HUES48 (cell line): ENCODE measurements at regions not wholly inside any gene's neighbourhood (a gene's known extent, or its start where the extent isn't known, plus 50 kb on each side); places are given as distances from the start of the nearest gene placed in this dataset.

ENCODE experiments used
- H3K27ac ChIP-seq: one replicate; pipeline ENCODE4 v1.7.0; 2013; ENCODE audit warnings: low read depth, low read length, inconsistent platforms
- H3K27me3 ChIP-seq: 2 replicates; pipeline ENCODE4 v1.6.1; 2013; ENCODE audit warnings: mild to moderate bottlenecking, low read length; ENCODE audit not compliant: control insufficient read depth, insufficient read depth
- H3K36me3 ChIP-seq: 2 replicates; pipeline ENCODE4 v1.6.1; 2013; ENCODE audit warnings: low read length; ENCODE audit not compliant: control insufficient read depth, insufficient read depth
- H3K4me1 ChIP-seq: 2 replicates; pipeline ENCODE4 v1.6.1; 2013; ENCODE audit warnings: mild to moderate bottlenecking, low read length; ENCODE audit not compliant: control insufficient read depth, insufficient read depth
- H3K4me3 ChIP-seq: 2 replicates; pipeline ENCODE4 v1.5.1; 2013; ENCODE audit warnings: mild to moderate bottlenecking, low read depth, low read length
- H3K9ac ChIP-seq: 2 replicates; pipeline ENCODE4 v1.6.1; 2013; ENCODE audit warnings: mild to moderate bottlenecking, low read depth, low read length, moderate library complexity
- H3K9me3 ChIP-seq: 2 replicates; pipeline ENCODE4 v1.6.1; 2013; ENCODE audit warnings: low read length; ENCODE audit not compliant: control insufficient read depth, insufficient read depth

DNA sequence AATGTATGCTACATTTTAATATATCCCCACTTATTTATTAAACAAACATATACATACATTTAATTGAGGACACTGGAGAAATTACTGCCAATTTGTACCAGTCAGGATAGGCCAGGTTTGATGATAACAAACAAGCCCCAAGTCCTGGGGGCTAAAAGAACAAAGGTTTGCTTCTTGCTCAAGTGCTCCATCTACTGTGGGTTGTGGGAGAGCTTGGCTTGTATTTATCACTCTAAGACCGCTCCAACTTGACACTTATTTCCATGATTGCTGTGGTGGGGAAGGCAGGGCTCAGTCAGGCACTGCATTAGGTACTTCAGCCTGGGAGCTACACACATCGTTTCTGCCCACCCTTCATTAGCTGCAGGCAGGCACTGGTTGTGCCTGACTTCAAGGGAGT, 136.6 kb upstream of the ZNF32 start:
- H3K27me3 ChIP-seq: no peaks in the 10 kb centered on the region
- H3K4me3 ChIP-seq: no peak overlapping the region
- no peaks in the 10 kb centered on the region for H3K9me3 ChIP-seq

DNA sequence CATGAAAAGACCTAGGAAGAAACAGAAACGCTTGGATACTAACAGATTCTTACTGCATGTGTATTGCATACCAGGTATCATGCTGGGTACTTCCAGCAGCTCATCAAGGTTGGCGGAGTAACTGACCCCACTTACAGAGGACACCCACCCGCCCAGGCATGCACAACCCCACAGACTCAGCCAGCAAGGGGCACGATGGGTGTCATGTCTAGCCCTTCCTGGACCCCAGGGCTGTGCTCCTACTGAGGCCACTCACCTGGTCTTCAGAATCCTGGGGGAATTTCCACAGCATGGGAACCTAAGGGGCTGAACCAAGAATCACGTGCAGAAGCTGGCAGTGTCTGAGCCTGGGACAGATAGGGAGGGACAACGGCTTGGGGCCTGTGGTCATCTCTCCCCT, 134.1 kb upstream of the ZNF32 start:
- Histone ChIP-seq H3K36me3 (no peaks in the 10 kb centered on the region), H3K27me3 (no peaks in the 10 kb centered on the region), H3K9me3 (no peaks in the 10 kb centered on the region), H3K27ac (no peak overlapping the region), H3K9ac (no peak overlapping the region), H3K4me1 (no peaks in the 10 kb centered on the region), H3K4me3 (no peak overlapping the region)

More for the DNA sequence above, 136.6 kb upstream of the ZNF32 start:
- Histone ChIP-seq H3K36me3 (no peaks in the 10 kb centered on the region), H3K27ac (no peak overlapping the region), H3K9ac (no peak overlapping the region), H3K4me1 (no peaks in the 10 kb centered on the region)

DNA sequence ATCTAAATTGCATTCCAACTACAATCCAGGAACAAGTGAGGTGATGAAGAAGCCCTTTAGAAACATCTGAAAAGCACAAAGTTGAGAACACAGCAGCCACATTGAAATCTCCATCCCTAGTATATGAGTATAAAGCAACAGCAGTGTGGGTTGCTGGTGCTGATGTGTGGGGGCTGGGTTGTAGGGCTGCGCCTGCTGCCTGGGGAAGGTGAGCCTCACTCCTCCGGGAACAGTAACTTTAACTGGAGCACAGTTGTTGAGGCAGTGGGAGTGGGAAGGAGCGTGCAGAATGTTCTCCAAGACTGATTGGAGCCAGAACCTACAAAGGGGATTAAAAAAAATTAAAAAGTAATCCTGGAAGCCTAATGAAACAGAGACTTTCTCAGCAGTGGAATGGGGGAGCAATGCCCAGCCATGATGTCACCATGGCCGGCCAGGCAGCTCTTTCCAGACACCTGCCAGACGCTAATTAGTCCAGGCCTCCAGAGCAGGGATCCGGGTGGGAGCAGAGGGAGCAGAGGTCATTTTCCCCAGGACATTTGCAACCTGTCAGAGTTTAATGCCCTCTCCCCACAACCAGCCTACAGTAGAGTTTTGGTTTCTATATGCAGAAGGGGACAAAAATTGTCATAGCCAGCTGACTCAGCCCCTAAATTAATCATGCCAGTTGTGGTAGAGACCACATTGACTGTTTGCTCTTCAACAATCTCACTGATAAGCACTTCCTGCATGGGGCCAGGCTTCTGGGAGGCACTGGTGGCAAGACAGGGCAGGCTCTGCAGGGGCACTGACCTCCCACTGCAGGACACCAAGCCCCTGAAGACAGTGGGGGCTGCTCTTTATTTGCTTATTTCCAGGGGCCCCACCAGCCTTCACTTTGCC, 133.0 kb upstream of the ZNF32 start:
- Histone ChIP-seq H3K9ac (no peak overlapping the region), H3K9me3 (no peaks in the 10 kb centered on the region), H3K4me1 (no peaks in the 10 kb centered on the region), H3K27me3 (no peaks in the 10 kb centered on the region), H3K27ac (no peak overlapping the region), H3K36me3 (no peaks in the 10 kb centered on the region), H3K4me3 (no peak overlapping the region)

DNA sequence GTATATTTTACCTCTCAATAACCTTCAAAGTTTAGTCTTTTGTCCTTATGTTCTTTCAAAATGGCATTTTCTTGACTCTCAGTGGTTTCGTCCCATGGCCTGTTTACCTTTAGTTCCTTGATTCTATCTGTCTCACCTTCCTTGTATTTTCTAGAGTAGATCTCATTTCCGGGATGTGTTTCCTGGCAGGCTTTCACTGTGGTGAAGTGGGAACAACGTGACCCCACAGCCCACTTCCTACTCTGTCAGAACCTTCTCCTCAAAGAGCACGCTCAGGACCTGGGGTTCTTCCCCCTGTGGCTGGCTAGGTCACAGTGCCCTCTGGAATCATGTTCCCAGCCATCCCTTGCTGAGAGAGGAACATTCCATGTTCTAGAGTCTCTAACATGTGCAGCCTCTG, 129.9 kb upstream of the ZNF32 start:
- H3K36me3 ChIP-seq: no peaks in the 10 kb centered on the region
- H3K27ac ChIP-seq: no peak overlapping the region
- no peaks in the 10 kb centered on the region for H3K27me3 ChIP-seq
- no peaks in the 10 kb centered on the region for H3K4me1 ChIP-seq
- H3K9me3 ChIP-seq: no peaks in the 10 kb centered on the region
- H3K4me3 ChIP-seq: no peak overlapping the region
- no peak overlapping the region for H3K9ac ChIP-seq

DNA sequence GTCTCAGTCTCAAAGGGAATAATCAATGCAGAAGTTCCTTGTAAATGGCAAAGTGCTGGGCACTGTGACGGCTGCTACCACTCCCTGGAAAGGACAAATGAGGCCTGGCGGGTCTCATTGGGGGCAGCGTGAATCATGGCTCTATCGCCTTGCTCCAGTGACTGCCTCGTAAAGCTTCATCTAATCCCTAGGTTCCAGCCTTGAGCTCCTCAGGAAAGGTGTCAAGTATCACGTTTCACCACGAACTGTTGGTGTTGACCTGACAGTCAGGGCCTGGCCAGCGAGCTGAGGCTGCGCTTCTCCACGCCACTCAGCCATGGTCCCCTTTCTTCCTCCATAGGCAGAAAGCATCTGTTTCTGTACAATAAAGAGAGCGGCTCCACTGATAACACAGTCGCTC, 126.7 kb upstream of the ZNF32 start:
- Histone ChIP-seq H3K4me1 (no peaks in the 10 kb centered on the region), H3K9ac (no peak overlapping the region), H3K27me3 (no peaks in the 10 kb centered on the region), H3K36me3 (no peaks in the 10 kb centered on the region), H3K27ac (no peak overlapping the region), H3K9me3 (no peaks in the 10 kb centered on the region), H3K4me3 (no peak overlapping the region)

DNA sequence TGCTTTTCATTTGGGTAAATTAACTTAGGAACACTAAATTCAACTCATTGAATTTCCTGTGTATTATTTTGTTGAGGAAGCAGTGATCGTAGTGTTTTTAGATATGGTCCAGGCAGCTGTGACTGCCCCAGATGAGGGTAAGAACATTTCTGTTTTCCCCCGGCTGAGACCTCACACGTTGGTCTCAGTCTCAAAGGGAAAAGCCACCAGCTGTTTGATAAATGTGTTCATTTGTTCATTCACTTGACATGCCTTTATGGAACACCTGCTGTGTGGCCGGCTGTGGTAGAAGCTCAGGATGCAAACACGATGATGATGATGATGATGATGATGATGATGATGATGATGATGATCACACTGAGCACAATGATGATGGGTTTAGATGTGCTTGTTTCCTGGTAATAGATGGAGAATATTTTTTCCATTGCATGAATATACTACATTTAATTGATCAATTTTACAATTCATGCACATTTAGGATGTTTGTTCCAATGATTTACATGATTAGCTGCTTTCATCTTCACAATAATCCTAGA, 125.6 kb upstream of the ZNF32 start:
- no peaks in the 10 kb centered on the region for H3K9me3 ChIP-seq
- no peak overlapping the region for H3K27ac ChIP-seq
- no peak overlapping the region for H3K4me3 ChIP-seq
- H3K4me1 ChIP-seq: no peaks in the 10 kb centered on the region
- H3K9ac ChIP-seq: no peak overlapping the region
- H3K27me3 ChIP-seq: no peaks in the 10 kb centered on the region
- H3K36me3 ChIP-seq: no peaks in the 10 kb centered on the region

DNA sequence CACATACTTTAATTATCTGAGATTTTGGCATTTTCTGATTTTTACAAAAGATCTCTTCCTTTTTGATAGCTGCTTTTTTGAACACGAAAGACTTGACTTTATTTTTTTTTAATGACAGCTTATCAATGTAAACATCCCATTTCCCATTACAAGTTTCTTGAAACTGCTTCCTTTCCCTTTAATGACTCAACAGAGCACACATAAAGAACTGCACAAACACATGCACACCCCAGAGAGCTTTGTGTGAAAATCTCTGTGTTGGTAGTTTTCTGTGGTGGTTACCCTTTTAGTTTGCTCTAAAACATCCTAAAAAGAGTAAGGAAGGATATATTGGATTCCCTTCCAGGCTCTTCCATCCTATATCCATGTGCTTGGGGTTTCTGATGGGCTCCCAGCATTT, 125.1 kb upstream of the ZNF32 start:
- no peaks in the 10 kb centered on the region for H3K4me1 ChIP-seq
- no peak overlapping the region for H3K4me3 ChIP-seq
- no peaks in the 10 kb centered on the region for H3K36me3 ChIP-seq
- H3K27ac ChIP-seq: no peak overlapping the region
- no peak overlapping the region for H3K9ac ChIP-seq
- no peaks in the 10 kb centered on the region for H3K9me3 ChIP-seq
- no peaks in the 10 kb centered on the region for H3K27me3 ChIP-seq

DNA sequence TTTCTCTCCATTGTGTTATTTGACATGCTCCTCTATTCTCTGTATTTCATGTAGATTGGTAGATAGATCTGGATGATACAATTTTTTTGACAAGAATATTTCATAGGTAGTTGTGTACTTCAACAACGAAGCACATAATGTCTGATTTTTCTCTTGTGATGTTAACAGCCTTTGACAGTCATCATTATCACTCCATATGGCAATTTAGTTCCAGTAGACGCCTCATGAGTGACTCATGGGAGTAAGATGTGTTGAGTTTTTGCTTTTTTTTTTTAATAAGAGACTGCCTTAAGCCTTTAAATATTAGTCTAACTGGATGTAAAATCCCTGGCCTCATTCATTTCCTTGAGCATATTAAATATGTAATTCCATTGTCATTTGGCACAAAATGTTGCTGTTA, 123.5 kb upstream of the ZNF32 start:
- H3K9ac ChIP-seq: no peak overlapping the region
- no peaks in the 10 kb centered on the region for H3K4me1 ChIP-seq

DNA sequence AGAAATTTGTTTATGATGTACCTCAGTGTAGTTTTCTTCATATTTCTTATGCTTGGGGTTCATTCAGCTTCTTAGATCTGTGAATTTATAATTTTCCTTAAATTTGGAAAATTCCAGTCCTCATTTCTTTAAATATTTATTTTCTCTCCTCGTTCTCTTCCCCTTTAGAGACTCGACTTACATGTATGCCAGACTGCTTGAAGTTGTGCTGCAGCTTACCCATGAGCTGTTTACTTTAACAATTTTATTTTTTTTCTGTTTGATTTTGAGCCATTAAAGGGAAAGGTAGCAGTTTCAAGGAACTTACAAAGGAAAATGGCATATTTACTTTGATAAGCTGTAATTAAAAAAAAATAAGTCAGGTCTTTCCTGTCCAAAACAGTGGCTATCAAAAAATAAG, 123.0 kb upstream of the ZNF32 start:
- no peak overlapping the region for H3K9ac ChIP-seq
- no peaks in the 10 kb centered on the region for H3K36me3 ChIP-seq
- H3K27ac ChIP-seq: no peak overlapping the region
- no peak overlapping the region for H3K4me3 ChIP-seq
- no peaks in the 10 kb centered on the region for H3K4me1 ChIP-seq
- H3K27me3 ChIP-seq: no peaks in the 10 kb centered on the region
- no peaks in the 10 kb centered on the region for H3K9me3 ChIP-seq

More for the DNA sequence above, 123.5 kb upstream of the ZNF32 start:
- Histone ChIP-seq H3K27me3 (no peaks in the 10 kb centered on the region), H3K4me3 (no peak overlapping the region), H3K27ac (no peak overlapping the region), H3K36me3 (no peaks in the 10 kb centered on the region), H3K9me3 (no peaks in the 10 kb centered on the region)

DNA sequence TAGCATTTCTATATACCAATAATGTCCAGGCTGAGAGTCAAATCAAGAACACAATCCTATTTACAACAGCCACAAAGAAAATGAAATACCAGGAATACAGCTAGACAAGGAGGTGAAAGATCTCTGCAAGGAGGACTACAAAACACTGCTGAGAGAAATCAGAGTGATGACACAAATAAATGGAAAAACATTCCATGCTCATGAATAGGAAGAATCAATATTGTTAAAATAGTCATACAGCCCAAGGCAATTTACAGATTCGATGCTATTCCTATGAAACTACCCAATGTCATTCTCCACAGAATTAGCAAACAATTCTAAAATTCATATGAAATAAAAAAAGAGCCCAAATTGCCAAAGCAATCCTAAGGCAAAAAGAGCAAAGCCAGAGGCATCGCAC, 116.8 kb upstream of the ZNF32 start:
- H3K4me3 ChIP-seq: no peak overlapping the region
- H3K27me3 ChIP-seq: no peaks in the 10 kb centered on the region
- no peak overlapping the region for H3K27ac ChIP-seq
- no peaks in the 10 kb centered on the region for H3K9me3 ChIP-seq
- H3K9ac ChIP-seq: no peak overlapping the region
- no peaks in the 10 kb centered on the region for H3K36me3 ChIP-seq
- H3K4me1 ChIP-seq: no peaks in the 10 kb centered on the region

DNA sequence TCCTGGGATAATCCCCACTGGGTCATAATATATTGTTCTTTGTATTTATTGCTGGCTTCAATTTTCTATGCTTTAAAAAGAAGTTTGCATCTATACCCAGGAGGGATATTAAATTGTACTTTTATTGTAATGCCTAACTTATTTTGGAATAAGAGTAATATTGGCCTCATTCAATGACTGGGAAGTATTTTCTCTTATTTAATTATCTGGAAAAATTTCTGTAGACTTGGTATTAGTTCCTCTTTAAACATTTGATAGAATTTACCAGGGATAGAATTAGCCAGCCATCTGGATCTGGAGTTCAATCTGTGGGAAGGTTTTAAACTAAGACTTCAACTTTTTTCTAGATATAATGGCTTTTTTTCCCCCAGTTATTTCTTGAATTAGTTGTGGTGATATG, 115.2 kb upstream of the ZNF32 start:
- Histone ChIP-seq H3K27me3 (no peaks in the 10 kb centered on the region), H3K36me3 (no peaks in the 10 kb centered on the region), H3K4me3 (no peak overlapping the region), H3K4me1 (no peaks in the 10 kb centered on the region), H3K27ac (no peak overlapping the region), H3K9ac (no peak overlapping the region), H3K9me3 (no peaks in the 10 kb centered on the region)
